Frontal cortex (tissue), 3 donors: ENCODE measurements at regions not wholly inside any gene's neighbourhood (a gene's known extent, or its start where the extent isn't known, plus 50 kb on each side); places are given as distances from the start of the nearest gene placed in this dataset.
"Not testable (repeated sequence)": the region's sequence is repeated elsewhere in the genome, so short reads cannot be mapped to it uniquely, and the experiment has no call there.

ENCODE experiments used
- DNase-seq, 2 donors: peaks; one replicate each; pipeline ENCODE4 v3.0.0; 2012; ENCODE audit warnings: low spot score in 2 of 2
- FAIRE-seq: peaks from 2 replicates; lab custom pipeline; 2012; peaks lifted over from hg19 to GRCh38; lab: Jason Lieb, UNC
- donor health status: control.
- donor health status: control.
- donor health status: control.

GRCh38 chr7:52791176-52791700 is 244.2 kb upstream of the POM121L12 start:
- DNase-seq = no peak
- no peak for FAIRE-seq

DNA sequence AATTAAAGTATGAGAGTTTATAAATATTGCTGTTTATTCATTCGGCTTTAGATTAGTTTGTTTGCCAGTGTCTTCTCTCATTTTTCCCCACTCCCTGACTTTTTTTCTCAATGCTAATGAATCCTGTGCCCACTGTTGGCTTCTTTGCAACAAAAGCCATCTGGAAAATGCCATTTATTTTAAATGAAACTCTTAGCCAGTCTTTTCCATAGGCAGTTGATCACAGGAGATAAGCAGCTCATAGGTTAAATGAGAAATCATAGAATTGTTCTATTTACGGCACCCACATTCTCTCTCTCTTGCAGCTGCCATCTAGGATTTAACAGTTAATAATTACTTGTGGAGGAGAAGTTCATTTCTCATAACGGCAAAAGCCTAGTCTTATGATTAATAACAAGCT is 249.3 kb upstream of the POM121L12 start:
- DNase-seq (no peak), FAIRE-seq (no peak)

DNA sequence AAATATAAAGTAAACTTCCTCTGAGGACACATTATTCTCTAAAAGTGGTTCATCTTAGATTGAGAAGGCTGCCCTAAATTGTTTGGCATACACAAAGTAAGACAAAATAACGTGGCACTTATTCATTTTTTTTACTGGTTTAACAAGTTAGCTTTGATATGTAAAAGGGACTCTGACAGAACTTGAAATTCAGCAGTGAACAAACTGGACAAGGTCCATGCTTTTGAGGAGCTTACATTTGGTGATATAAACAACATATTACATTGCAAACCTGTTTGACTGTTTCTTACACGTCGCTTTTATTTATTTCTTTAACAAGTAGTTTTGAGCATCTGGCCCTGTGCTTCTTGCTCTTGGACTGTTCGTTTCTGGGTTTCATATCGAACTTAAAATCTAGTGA is 253.1 kb upstream of the POM121L12 start:
- DNase-seq = no peak

DNA sequence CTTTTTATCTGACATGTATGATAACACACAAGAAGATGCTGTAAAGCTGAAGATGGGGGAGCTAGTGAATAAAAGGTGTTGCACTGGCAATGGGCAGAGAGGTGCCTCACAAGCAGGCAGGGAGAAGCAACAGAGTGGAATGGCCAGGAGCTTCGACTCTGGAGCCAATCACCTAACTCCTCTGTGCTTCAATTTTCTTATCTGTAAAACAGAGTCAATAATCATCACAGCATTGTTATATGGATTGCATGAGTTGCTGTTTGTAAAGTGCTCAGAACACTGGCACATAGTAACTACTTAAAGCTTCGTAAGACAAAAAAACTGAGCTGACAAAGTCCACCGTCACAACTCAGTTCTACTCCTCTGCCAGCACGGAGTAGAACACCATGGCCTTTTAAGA is 254.2 kb upstream of the POM121L12 start:
- FAIRE-seq = no peak
- no peak for DNase-seq

More for the DNA sequence above, 253.1 kb upstream of the POM121L12 start:
- FAIRE-seq = no peak

DNA sequence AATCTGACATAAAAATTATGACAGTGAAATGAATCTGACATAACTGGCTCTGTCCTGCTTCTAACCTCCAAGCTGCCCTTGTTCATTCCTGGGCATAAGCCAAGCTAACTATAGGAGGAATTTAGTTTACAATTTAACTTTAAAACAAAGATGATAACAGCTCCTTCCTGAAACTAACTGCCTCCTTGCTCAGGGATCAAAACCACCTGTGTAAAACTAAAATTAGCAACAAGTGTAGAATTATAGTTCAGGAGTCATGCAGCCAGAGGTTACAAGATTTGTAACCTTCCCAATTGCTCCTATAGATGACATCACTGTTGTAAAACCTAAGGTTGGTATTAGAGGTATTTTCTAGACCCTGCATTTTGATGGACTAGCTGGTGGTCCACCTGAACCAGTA is 256.4 kb upstream of the POM121L12 start:
- FAIRE-seq (no peak), DNase-seq (no peak)

GRCh38 chr7:52777051-52777822 is 258.2 kb upstream of the POM121L12 start:
- FAIRE-seq = no peak
- DNase-seq = no peak

DNA sequence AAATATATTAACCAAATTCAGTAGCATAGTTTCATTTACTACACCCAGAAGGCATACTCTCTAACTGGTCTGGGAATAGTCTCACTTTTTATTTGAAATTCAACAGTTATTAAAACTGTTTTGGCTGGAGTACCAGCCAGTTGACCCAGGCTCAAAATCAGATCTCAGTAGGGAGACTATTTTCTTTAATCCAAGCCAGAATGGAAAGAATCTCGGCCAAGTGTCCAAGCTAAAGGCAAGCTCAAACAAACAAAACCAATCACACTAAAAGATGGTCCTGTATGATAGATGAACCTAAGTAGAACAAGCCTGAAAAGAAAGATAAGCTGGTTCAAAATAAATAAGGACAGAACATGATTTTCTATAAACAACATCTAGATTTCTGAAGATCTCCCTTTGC is 259.6 kb upstream of the POM121L12 start:
- DNase-seq (no peak), FAIRE-seq (no peak)

GRCh38 chr7:52771177-52771576 is 264.3 kb upstream of the POM121L12 start:
- no peak for DNase-seq
- FAIRE-seq = no peak

GRCh38 chr7:52764492-52765169 is 270.8 kb upstream of the POM121L12 start:
- FAIRE-seq (no peak), DNase-seq (no peak)

- DNase-seq = no peak
- no peak for FAIRE-seq
Observed at GRCh38 chr7:52758356-52758755, 277.1 kb upstream of the POM121L12 start.

- DNase-seq (no peak), FAIRE-seq (no peak)
Observed at GRCh38 chr7:52753855-52754254, 281.6 kb upstream of the POM121L12 start.

DNA sequence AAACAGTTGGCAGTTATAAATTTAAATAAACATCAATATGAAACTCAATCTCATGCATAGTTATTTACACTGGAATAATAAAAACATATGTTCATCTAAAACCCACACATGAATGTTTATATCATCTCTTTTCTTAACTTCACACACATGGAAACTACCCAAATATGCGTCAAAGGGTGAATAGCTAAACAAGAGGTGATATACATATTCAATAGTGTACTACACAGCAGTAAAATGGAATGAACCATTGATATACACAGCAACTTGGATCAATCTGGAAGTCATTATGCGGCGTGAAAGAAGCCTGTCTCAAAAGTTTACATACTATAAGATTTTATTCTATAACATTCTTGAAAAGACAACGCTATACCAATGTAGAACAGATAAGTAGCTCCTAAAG is 282.5 kb upstream of the POM121L12 start:
- no peak for DNase-seq
- no peak for FAIRE-seq

- FAIRE-seq = no peak
- DNase-seq = no peak
Observed at GRCh38 chr7:52749880-52750279, 285.6 kb upstream of the POM121L12 start.

DNA sequence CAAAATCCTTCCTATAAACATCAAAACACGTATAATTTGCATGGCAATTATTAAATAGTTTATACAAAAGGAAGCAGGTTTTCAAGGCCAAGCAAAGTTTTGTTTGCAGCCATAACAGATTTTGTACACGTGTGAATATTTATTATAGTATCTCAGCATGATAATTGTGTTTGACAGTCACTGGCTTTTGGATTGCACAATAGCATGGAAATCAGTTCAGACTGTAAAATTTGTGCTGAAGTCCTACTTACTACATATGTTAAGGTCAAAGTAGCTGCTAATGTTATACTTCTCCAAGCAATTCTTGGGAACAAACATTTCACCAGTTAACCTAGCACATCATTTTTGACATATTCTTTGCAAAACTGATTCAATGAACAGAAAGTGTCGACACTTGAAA is 287.6 kb upstream of the POM121L12 start:
- FAIRE-seq (no peak), DNase-seq (no peak)

- no peak for FAIRE-seq
Observed at GRCh38 chr7:52741670-52742290, 293.7 kb upstream of the POM121L12 start.

GRCh38 chr7:52735656-52736055 is 299.8 kb upstream of the POM121L12 start:
- no peak for FAIRE-seq
- no peak for DNase-seq

More at GRCh38 chr7:52741670-52742290, 293.7 kb upstream of the POM121L12 start:
- DNase-seq = no peak

- DNase-seq, FAIRE-seq: not testable (repeated sequence)
Observed at GRCh38 chr7:52728683-52729082, 306.8 kb upstream of the POM121L12 start.

GRCh38 chr7:52727632-52728031 is 307.8 kb upstream of the POM121L12 start:
- FAIRE-seq (no peak), DNase-seq (no peak)

- no peak for FAIRE-seq
- no peak for DNase-seq
Observed at GRCh38 chr7:52726986-52727385, 308.4 kb upstream of the POM121L12 start.

GRCh38 chr7:52726493-52726892 is 308.9 kb upstream of the POM121L12 start:
- DNase-seq (no peak), FAIRE-seq (no peak)

DNA sequence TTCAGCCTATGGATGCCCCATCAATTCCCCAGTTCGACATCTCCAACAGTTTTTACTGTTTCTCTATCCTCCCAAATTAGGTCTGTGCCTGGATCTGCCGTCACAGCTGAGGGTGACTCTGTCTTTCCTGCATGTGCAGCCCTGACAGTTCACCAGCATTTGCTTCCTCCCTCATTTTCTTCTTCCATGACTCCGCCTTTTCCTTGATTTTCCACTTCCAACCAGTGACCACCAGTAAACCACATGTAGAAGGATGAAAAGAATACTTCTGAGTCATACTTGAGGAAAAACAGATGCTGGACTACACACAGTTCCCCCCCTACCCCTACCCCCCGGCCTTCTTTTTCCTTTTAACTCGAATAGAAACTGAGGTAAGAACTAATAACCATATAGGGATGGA is 311.8 kb upstream of the POM121L12 start:
- no peak for DNase-seq
- FAIRE-seq = no peak
